ENCODE measurements at regions not wholly inside any gene's neighbourhood (a gene's known extent, or its start where the extent isn't known, plus 50 kb on each side); places are given as distances from the start of the nearest gene placed in this dataset.

DNA sequence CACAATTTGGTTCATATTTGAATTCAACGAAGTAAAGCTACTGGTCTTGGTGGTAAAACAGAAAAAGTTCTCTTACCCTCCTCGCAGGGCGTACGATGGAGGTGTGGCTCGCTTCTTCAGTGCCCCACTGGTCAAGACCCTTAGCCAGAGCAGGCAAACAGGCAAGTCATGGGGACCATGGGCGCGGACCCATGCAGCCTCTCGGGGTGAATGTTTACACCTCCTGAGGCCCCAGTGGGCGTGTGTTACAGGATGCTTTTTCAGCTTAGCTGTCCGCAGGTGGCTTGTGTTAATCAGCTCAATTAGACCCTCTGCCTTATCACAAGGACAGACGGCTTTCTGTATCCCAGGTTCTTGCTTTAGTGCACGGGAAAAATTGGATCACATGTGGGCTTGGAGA is 991.8 kb downstream of the GBE1 start:
- Histone ChIP-seq H3K27me3 (ENCODE audit: control insufficient read depth, insufficient read depth, low read length) (no peaks in the 10 kb centered on the region), H3K4me3 (ENCODE audit: low read depth, low read length) (no peak overlapping the region), H3K36me3 (ENCODE audit: control insufficient read depth, insufficient read depth, low read length) (no peaks in the 10 kb centered on the region)
- no peak for DNase-seq (ENCODE audit: low read depth)
- no peak for TF ChIP-seq CTCF (IDR thresholded peaks at IDR 0.05; ENCODE audit: insufficient read depth, low read length, poor library complexity, severe bottlenecking)

GRCh38 chr3:80767604-80768003 is 993.8 kb downstream of the GBE1 start:
- H3K36me3 ChIP-seq (ENCODE audit: control insufficient read depth, insufficient read depth, low read length): no peaks in the 10 kb centered on the region
- no peak for DNase-seq (ENCODE audit: low read depth)

GRCh38 chr3:80754969-80755368 is 987.2 kb upstream of the ROBO1 start:
- DNase-seq (ENCODE audit: low read depth): no peak
- no peak for TF ChIP-seq CTCF (IDR thresholded peaks at IDR 0.05; ENCODE audit: insufficient read depth, low read length, poor library complexity, severe bottlenecking)
- no peaks in the 10 kb centered on the region for H3K36me3 ChIP-seq (ENCODE audit: control insufficient read depth, insufficient read depth, low read length)
- H3K4me3 ChIP-seq (ENCODE audit: low read depth, low read length): no peak overlapping the region
- no peaks in the 10 kb centered on the region for H3K27me3 ChIP-seq (ENCODE audit: control insufficient read depth, insufficient read depth, low read length)

More at GRCh38 chr3:80767604-80768003, 993.8 kb downstream of the GBE1 start:
- peak; percentile 6 for TF ChIP-seq CTCF (IDR thresholded peaks at IDR 0.05; ENCODE audit: insufficient read depth, low read length, poor library complexity, severe bottlenecking)
- no peak overlapping the region for H3K4me3 ChIP-seq (ENCODE audit: low read depth, low read length)
- no peaks in the 10 kb centered on the region for H3K27me3 ChIP-seq (ENCODE audit: control insufficient read depth, insufficient read depth, low read length)

GRCh38 chr3:80753021-80753420 is 985.2 kb upstream of the ROBO1 start:
- no peak for TF ChIP-seq CTCF (IDR thresholded peaks at IDR 0.05; ENCODE audit: insufficient read depth, low read length, poor library complexity, severe bottlenecking)
- H3K4me3 ChIP-seq (ENCODE audit: low read depth, low read length): no peak overlapping the region
- H3K27me3 ChIP-seq (ENCODE audit: control insufficient read depth, insufficient read depth, low read length): no peaks in the 10 kb centered on the region
- no peaks in the 10 kb centered on the region for H3K36me3 ChIP-seq (ENCODE audit: control insufficient read depth, insufficient read depth, low read length)
- no peak for DNase-seq (ENCODE audit: low read depth)

GRCh38 chr3:80750637-80751036 is 982.8 kb upstream of the ROBO1 start:
- Histone ChIP-seq H3K4me3 (ENCODE audit: low read depth, low read length) (no peak overlapping the region), H3K27me3 (ENCODE audit: control insufficient read depth, insufficient read depth, low read length) (no peaks in the 10 kb centered on the region), H3K36me3 (ENCODE audit: control insufficient read depth, insufficient read depth, low read length) (no peaks in the 10 kb centered on the region)
- DNase-seq (ENCODE audit: low read depth): no peak
- TF ChIP-seq CTCF (IDR thresholded peaks at IDR 0.05; ENCODE audit: insufficient read depth, low read length, poor library complexity, severe bottlenecking): no peak

DNA sequence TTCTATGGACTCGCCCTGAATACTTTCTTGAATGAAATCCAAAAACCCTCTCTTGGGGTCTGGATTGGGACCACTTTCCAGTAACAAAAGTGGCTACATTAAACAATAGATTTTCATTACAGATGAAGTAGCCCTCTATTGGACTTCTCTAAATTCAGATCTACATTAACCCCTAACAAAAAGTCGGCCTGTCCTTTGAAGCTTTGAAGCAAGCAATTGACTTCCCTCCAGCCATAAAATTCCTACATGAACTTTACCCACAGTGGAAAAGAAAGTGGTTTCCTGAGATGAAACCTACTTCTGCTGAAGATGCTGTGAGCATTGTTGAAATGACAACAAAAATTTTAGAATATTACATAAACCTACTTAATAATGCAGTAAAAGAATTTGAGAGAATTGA is 967.1 kb upstream of the ROBO1 start:
- DNase-seq (ENCODE audit: low read depth): no peak
- H3K4me3 ChIP-seq (ENCODE audit: low read depth, low read length): no peak overlapping the region
- no peaks in the 10 kb centered on the region for H3K27me3 ChIP-seq (ENCODE audit: control insufficient read depth, insufficient read depth, low read length)
- H3K36me3 ChIP-seq (ENCODE audit: control insufficient read depth, insufficient read depth, low read length): no peaks in the 10 kb centered on the region
- TF ChIP-seq CTCF (IDR thresholded peaks at IDR 0.05; ENCODE audit: insufficient read depth, low read length, poor library complexity, severe bottlenecking): no peak

All from kidney epithelial cell (primary cell).